Endothelial cell of umbilical vein (primary cell): ENCODE measurements at regions not wholly inside any gene's neighbourhood (a gene's known extent, or its start where the extent isn't known, plus 50 kb on each side); places are given as distances from the start of the nearest gene placed in this dataset.

Source experiments
- BruUV-seq: library from RNA; stranded (reverse); fragments of 400-500 nt; replicated peaks from 2 replicates; lab custom pipeline; 2021; lab: Mats Ljungman, UMichigan
- CTCF ChIA-PET: fragments of 300-600, 350-600 bp; sonication (Branson Sonifier 250); formaldehyde crosslinking; loops from one replicate; lab custom pipeline; 2021; ENCODE audit warnings: antibody characterized with exemption, inconsistent platforms; lab: Charles Lee
- POLR2A ChIA-PET: fragments of 300-600, 350-600 bp; sonication (Branson Sonifier 250); formaldehyde crosslinking; loops from one replicate; lab custom pipeline; 2021; ENCODE audit warnings: antibody characterized with exemption, inconsistent platforms; lab: Charles Lee
- DNase-seq: peaks from one replicate; pipeline ENCODE4 v3.0.0-alpha.2; 2011; ENCODE audit warnings: low read depth, low spot score
- FAIRE-seq: peaks from 2 replicates; lab custom pipeline; 2011; peaks lifted over from hg19 to GRCh38; lab: Jason Lieb, UNC
- H2AFZ ChIP-seq: 2 replicates; pipeline ENCODE4 v1.6.0; 2012; ENCODE audit warnings: low read depth, low read length, control low read depth, inconsistent platforms
- H3K27ac ChIP-seq: 2 replicates; pipeline ENCODE4 v1.5.1; 2011; ENCODE audit warnings: low read depth, mild to moderate bottlenecking, control low read depth, low read length, moderate library complexity; ENCODE audit not compliant: insufficient read depth
- H3K27me3 ChIP-seq, 2 experiments: 2 replicates each; pipeline versions ENCODE4 v1.6.0 to v1.6.1; 2011; ENCODE audit warnings: low read length in 2 of 2, mixed read lengths in 1 of 2; ENCODE audit not compliant: control insufficient read depth in 2 of 2, insufficient read depth in 2 of 2
- H3K36me3 ChIP-seq, 2 experiments: 2 replicates in 1 of 2; 3 replicates in 1 of 2; pipeline ENCODE4 v1.5.1; 2011; ENCODE audit warnings: low read length in 2 of 2, mild to moderate bottlenecking in 1 of 2, moderate library complexity in 1 of 2; ENCODE audit not compliant: control insufficient read depth in 2 of 2, insufficient read depth in 2 of 2; ENCODE audit errors: extremely low read depth in 1 of 2
- H3K4me1 ChIP-seq: 3 replicates; pipeline ENCODE4 v1.5.1; 2011; ENCODE audit warnings: mild to moderate bottlenecking, low read length; ENCODE audit not compliant: control insufficient read depth, insufficient read depth; ENCODE audit errors: extremely low read depth
- H3K4me2 ChIP-seq: 2 replicates; pipeline ENCODE4 v1.6.1; 2011; ENCODE audit warnings: low read length, control low read depth, mixed read lengths; ENCODE audit not compliant: insufficient read depth
- H3K4me3 ChIP-seq, 3 experiments: fragments of 200-600 bp in 1 of 3; sonication (generic), shearing (Covaris generic) in 1 of 3; replicated peaks in 1 of 3; 2 replicates each; pipeline ENCODE4 v1.5.1; 2011 to 2016; ENCODE audit warnings: control low read depth in 3 of 3, low read length in 3 of 3, mild to moderate bottlenecking in 2 of 3, inconsistent platforms in 1 of 3, low read depth in 1 of 3, moderate library complexity in 1 of 3; ENCODE audit not compliant: insufficient read depth in 1 of 3
- H3K79me2 ChIP-seq: 2 replicates; pipeline ENCODE4 v1.6.0; 2012; ENCODE audit warnings: low read length, inconsistent platforms; ENCODE audit not compliant: control insufficient read depth, insufficient read depth
- H3K9ac ChIP-seq: replicated peaks from 2 replicates; pipeline ENCODE3; 2011; ENCODE audit warnings: low read length, control low read depth; ENCODE audit not compliant: insufficient read depth; ENCODE audit errors: extremely low read depth
- H3K9me1 ChIP-seq: replicated peaks from 3 replicates; pipeline ENCODE4 v1.6.0; 2011; ENCODE audit warnings: mild to moderate bottlenecking, low read length; ENCODE audit not compliant: control insufficient read depth, insufficient read depth; ENCODE audit errors: extremely low read depth
- H3K9me3 ChIP-seq: replicated peaks from 2 replicates; pipeline ENCODE4 v1.5.1; 2012; ENCODE audit warnings: low read length, inconsistent platforms; ENCODE audit not compliant: control insufficient read depth, insufficient read depth
- H4K20me1 ChIP-seq: replicated peaks from 2 replicates; pipeline ENCODE3; 2011; ENCODE audit warnings: mild to moderate bottlenecking, low read length; ENCODE audit not compliant: control insufficient read depth, insufficient read depth; ENCODE audit errors: extremely low read depth
- CTCF ChIP-seq, 2 donors: IDR thresholded peaks; 1 replicate in 1 of 2; 2 replicates in 1 of 2; pipeline ENCODE4 v1.5.1; 2011; ENCODE audit warnings: low read length in 2 of 2, mild to moderate bottlenecking in 2 of 2, moderate library complexity in 2 of 2, control low read depth in 1 of 2, inconsistent platforms in 1 of 2, low read depth in 1 of 2; ENCODE audit not compliant: insufficient read depth in 1 of 2; ENCODE audit errors: extremely low read depth in 1 of 2
- EZH2 ChIP-seq: IDR thresholded peaks from 2 replicates; pipeline ENCODE4 v1.6.1; 2012; ENCODE audit warnings: borderline replicate concordance, low read depth, mild to moderate bottlenecking, moderate library complexity, low read length, inconsistent platforms; ENCODE audit not compliant: severe bottlenecking
- FOS ChIP-seq: IDR thresholded peaks from 2 replicates; pipeline ENCODE4 v1.6.1; 2011; ENCODE audit warnings: mild to moderate bottlenecking, low read length, moderate library complexity, borderline replicate concordance; ENCODE audit not compliant: insufficient read depth
- GATA2 ChIP-seq: IDR thresholded peaks from 2 replicates; pipeline ENCODE4 v1.7.0; 2011; ENCODE audit warnings: low read depth, mild to moderate bottlenecking, moderate library complexity, mixed read lengths, low read length; ENCODE audit not compliant: insufficient read length, insufficient read depth
- JUN ChIP-seq: IDR thresholded peaks from 2 replicates; pipeline ENCODE4 v1.6.1; 2011; ENCODE audit warnings: borderline replicate concordance, low read depth; ENCODE audit not compliant: insufficient read length, insufficient read depth
- MAX ChIP-seq: IDR thresholded peaks from 2 replicates; pipeline ENCODE4 v1.6.1; 2011; ENCODE audit not compliant: insufficient read depth, insufficient read length
- MYC ChIP-seq: IDR thresholded peaks from one replicate; pipeline ENCODE4 v1.6.1; 2011; ENCODE audit warnings: mild to moderate bottlenecking, low read depth, low read length
- POLR2A ChIP-seq: IDR thresholded peaks from 2 replicates; pipeline ENCODE4 v1.6.1; 2012; ENCODE audit warnings: low read depth, mild to moderate bottlenecking, control low read depth, low read length
- POLR2AphosphoS5 ChIP-seq: IDR thresholded peaks from 2 replicates; pipeline ENCODE4 v1.6.1; 2012; ENCODE audit warnings: low read depth, mild to moderate bottlenecking, control low read depth, low read length, moderate library complexity; ENCODE audit not compliant: insufficient read depth
- dilution Hi-C: fragments of 300-500 bp; cut with MboI; formaldehyde crosslinking; loops from one replicate; pipeline ENCODE4 v1.15.0; 2019; ENCODE audit warnings: low sequenced_read_pairs; ENCODE audit not compliant: extremely low pct_ligation_motif_present
- intact Hi-C: fragments of 100-400 bp; cut with micrococcal nuclease; formaldehyde crosslinking; loops from one replicate; pipeline ENCODE4 v1.10.0; 2022

GRCh38 chr3:104429727-104430126 is 937.0 kb upstream of the ALCAM start:
- no TSS peak for BruUV-seq

More at GRCh38 chr3:104429727-104430126, 937.0 kb upstream of the ALCAM start:
- Histone ChIP-seq H3K4me1 (no peaks in the 10 kb centered on the region), H4K20me1 (no peaks in the 10 kb centered on the region), H3K9me1 (no peaks in the 10 kb centered on the region), H3K27ac (no peak overlapping the region), H3K9me3 (no peaks in the 10 kb centered on the region), H3K4me2 (no peak overlapping the region), H3K27me3 (no peaks in the 10 kb centered on the region), H3K79me2 (no peaks in the 10 kb centered on the region), H3K9ac (no peak overlapping the region), H3K4me3 (no peak overlapping the region), H2AFZ (no peak overlapping the region), H3K36me3 (no peaks in the 10 kb centered on the region)
- intact Hi-C loops (no loop called here), dilution Hi-C loops (no loop called here)
- FAIRE-seq (no peak), DNase-seq (no peak)
- ChIA-PET CTCF (no interaction called here), POLR2A (no interaction called here)
- no peak for TF ChIP-seq POLR2AphosphoS5
- no peak for TF ChIP-seq MAX
- TF ChIP-seq FOS: no peak
- no peak for TF ChIP-seq GATA2
- TF ChIP-seq EZH2: no peak
- TF ChIP-seq JUN: no peak
- TF ChIP-seq MYC: no peak
- no peak for TF ChIP-seq CTCF (IDR thresholded peaks at IDR 0.05; ENCODE audit: extremely low read depth in 1 of 2, insufficient read depth in 1 of 2, low read depth in 1 of 2, low read length in 2 of 2)
- no peak for TF ChIP-seq POLR2A
